ENCODE measurements at regions not wholly inside any gene's neighbourhood (a gene's known extent, or its start where the extent isn't known, plus 50 kb on each side); places are given as distances from the start of the nearest gene placed in this dataset.

- DNase-seq (ENCODE audit: low spot score) = no peak
These were observed 81.9 kb upstream of the TNS3 start for GRCh38 chr7:47663851-47664250.

- no peak for DNase-seq (ENCODE audit: low spot score)
These were observed 81.3 kb upstream of the TNS3 start for GRCh38 chr7:47663213-47663612.

GRCh38 chr7:47661051-47661714, 79.3 kb upstream of the TNS3 start:
- DNase-seq (ENCODE audit: low spot score) = no peak

- no peak for DNase-seq (ENCODE audit: low spot score)
These were observed 78.0 kb upstream of the TNS3 start for GRCh38 chr7:47659664-47660462.

- no peak for DNase-seq (ENCODE audit: low spot score)
These were observed 77.2 kb upstream of the TNS3 start for GRCh38 chr7:47658886-47659635.

GRCh38 chr7:47657126-47657525, 75.2 kb upstream of the TNS3 start:
- DNase-seq (ENCODE audit: low spot score) = no peak

GRCh38 chr7:47654672-47655298, 72.9 kb upstream of the TNS3 start:
- peak; percentile 65 for DNase-seq (ENCODE audit: low spot score)

GRCh38 chr7:47653550-47654411, 71.9 kb upstream of the TNS3 start:
- no peak for DNase-seq (ENCODE audit: low spot score)

GRCh38 chr7:47652591-47652990, 70.7 kb upstream of the TNS3 start:
- no peak for DNase-seq (ENCODE audit: low spot score)

- DNase-seq (ENCODE audit: low spot score) = no peak
These were observed 69.7 kb upstream of the TNS3 start for GRCh38 chr7:47651355-47652317.

- no peak for DNase-seq (ENCODE audit: low spot score)
These were observed 68.0 kb upstream of the TNS3 start for GRCh38 chr7:47649919-47650318.

GRCh38 chr7:47648275-47648925, 66.5 kb upstream of the TNS3 start:
- DNase-seq (ENCODE audit: low spot score) = no peak

GRCh38 chr7:47647918-47648250, 66.0 kb upstream of the TNS3 start:
- DNase-seq (ENCODE audit: low spot score) = no peak

GRCh38 chr7:47647181-47647917, 65.4 kb upstream of the TNS3 start:
- no peak for DNase-seq (ENCODE audit: low spot score)

- DNase-seq (ENCODE audit: low spot score) = no peak
These were observed 61.9 kb upstream of the TNS3 start for GRCh38 chr7:47643716-47644400.

GRCh38 chr7:47640265-47640664, 58.4 kb upstream of the TNS3 start:
- no peak for DNase-seq (ENCODE audit: low spot score)

GRCh38 chr7:47639495-47640110, 57.7 kb upstream of the TNS3 start:
- DNase-seq (ENCODE audit: low spot score) = no peak

GRCh38 chr7:47638679-47639315, 56.9 kb upstream of the TNS3 start:
- no peak for DNase-seq (ENCODE audit: low spot score)
